Liver (tissue), 8 donors: ENCODE measurements at regions not wholly inside any gene's neighbourhood (a gene's known extent, or its start where the extent isn't known, plus 50 kb on each side); places are given as distances from the start of the nearest gene placed in this dataset.

ENCODE experiments used
- DNase-seq: peaks from one replicate; pipeline ENCODE4 v3.0.0-alpha.2; 2017; ENCODE audit warnings: low spot score
- H3K27ac ChIP-seq, 2 donors: one replicate each; pipeline ENCODE4 v1.7.0; 2013; ENCODE audit warnings: inconsistent platforms in 2 of 2, low read length in 2 of 2, control low read depth in 1 of 2, low read depth in 1 of 2, mild to moderate bottlenecking in 1 of 2
- H3K27me3 ChIP-seq, 4 donors: one replicate each; pipeline versions ENCODE4 v1.6.1 to v1.7.0; 2013; ENCODE audit warnings: low read length in 3 of 4, inconsistent platforms in 1 of 4, mild to moderate bottlenecking in 1 of 4, moderate library complexity in 1 of 4; ENCODE audit not compliant: control insufficient read depth in 4 of 4, insufficient read depth in 4 of 4
- H3K36me3 ChIP-seq, 4 donors: one replicate each; pipeline versions ENCODE4 v1.6.1 to v1.7.0; 2013; ENCODE audit warnings: low read length in 3 of 4, mild to moderate bottlenecking in 3 of 4, low read depth in 1 of 4, moderate library complexity in 1 of 4; ENCODE audit not compliant: control insufficient read depth in 4 of 4, insufficient read depth in 3 of 4
- H3K4me1 ChIP-seq, 4 donors: one replicate each; pipeline versions ENCODE4 v1.6.1 to v1.7.0; 2013; ENCODE audit warnings: low read length in 3 of 4, mild to moderate bottlenecking in 3 of 4, moderate library complexity in 1 of 4; ENCODE audit not compliant: control insufficient read depth in 4 of 4, insufficient read depth in 4 of 4
- H3K4me3 ChIP-seq, 3 donors: one replicate each; pipeline versions ENCODE4 v1.6.1 to v1.7.0; 2013; ENCODE audit warnings: low read length in 3 of 3, control low read depth in 1 of 3, low read depth in 1 of 3, mild to moderate bottlenecking in 1 of 3
- H3K9ac ChIP-seq, 2 donors: one replicate each; pipeline ENCODE4 v1.7.0; 2013; ENCODE audit warnings: low read length in 2 of 2, mild to moderate bottlenecking in 2 of 2, moderate library complexity in 2 of 2, control low read depth in 1 of 2, low read depth in 1 of 2
- H3K9me3 ChIP-seq, 4 donors: one replicate each; pipeline versions ENCODE4 v1.6.1 to v1.7.0; 2013; ENCODE audit warnings: low read length in 3 of 4; ENCODE audit not compliant: control insufficient read depth in 4 of 4
- ATF3 ChIP-seq: IDR thresholded peaks from 2 replicates; pipeline ENCODE4 v1.6.1; 2016; ENCODE audit warnings: antibody characterized with exemption
- CTCF ChIP-seq: fragments of 150-350 bp; IDR thresholded peaks from 2 replicates; pipeline ENCODE4 v1.5.1; 2017; ENCODE audit warnings: improper control_type of control experiment, low read depth, low read length; ENCODE audit not compliant: missing input control
- EGR1 ChIP-seq, 2 donors: IDR thresholded peaks; 2 replicates each; pipeline ENCODE4 v1.6.1; 2016 to 2018; ENCODE audit warnings: antibody characterized with exemption in 2 of 2, low read depth in 2 of 2
- FOXA1 ChIP-seq: IDR thresholded peaks from 2 replicates; pipeline ENCODE4 v1.6.1; 2016; ENCODE audit warnings: antibody characterized with exemption
- GABPA ChIP-seq, 2 donors: IDR thresholded peaks in 1 of 2; conservative IDR thresholded peaks in 1 of 2; 2 replicates each; pipeline ENCODE4 v1.6.1; 2016; ENCODE audit warnings: antibody characterized with exemption in 2 of 2, mild to moderate bottlenecking in 1 of 2, moderate library complexity in 1 of 2
- HNF4A ChIP-seq, 2 donors: conservative IDR thresholded peaks; 2 replicates each; pipeline ENCODE4 v1.6.1; 2016; ENCODE audit warnings: antibody characterized with exemption in 2 of 2, mild to moderate bottlenecking in 2 of 2
- HNF4G ChIP-seq: IDR thresholded peaks from 2 replicates; pipeline ENCODE4 v1.6.1; 2016; ENCODE audit warnings: antibody characterized with exemption
- MAX ChIP-seq: IDR thresholded peaks from 2 replicates; pipeline ENCODE4 v1.6.1; 2016; ENCODE audit warnings: antibody characterized with exemption
- NR2F2 ChIP-seq: IDR thresholded peaks from 2 replicates; pipeline ENCODE4 v1.6.1; 2016; ENCODE audit warnings: antibody characterized with exemption
- REST ChIP-seq: IDR thresholded peaks from 2 replicates; pipeline ENCODE4 v1.6.1; 2016; ENCODE audit warnings: antibody characterized with exemption, mild to moderate bottlenecking
- RXRA ChIP-seq, 2 donors: IDR thresholded peaks; 2 replicates each; pipeline ENCODE4 v1.6.1; 2017 to 2018; ENCODE audit warnings: antibody characterized with exemption in 2 of 2, mild to moderate bottlenecking in 1 of 2
- SP1 ChIP-seq: IDR thresholded peaks from 2 replicates; pipeline ENCODE4 v1.6.1; 2018; ENCODE audit warnings: antibody characterized with exemption, mild to moderate bottlenecking
- TAF1 ChIP-seq: conservative IDR thresholded peaks from 2 replicates; pipeline ENCODE4 v1.6.1; 2016; ENCODE audit warnings: antibody characterized with exemption, mild to moderate bottlenecking
- YY1 ChIP-seq: IDR thresholded peaks from 2 replicates; pipeline ENCODE4 v1.6.1; 2016; ENCODE audit warnings: antibody characterized with exemption, mild to moderate bottlenecking
- ZBTB33 ChIP-seq: IDR thresholded peaks from 2 replicates; pipeline ENCODE4 v1.6.1; 2016; ENCODE audit warnings: antibody characterized with exemption
- WGBS: extraction: QIAGEN DNeasy Blood & Tissue Kit; methylation state at CpG from one replicate; pipeline ENCODE4 v1.1.7; 2013; 5-methylcytosine and 5-hydroxymethylcytosine counted together
- donor health status: healthy.
- donor health status: healthy.
- donor health status: healthy.
- donor health status: healthy.
- donor health status: healthy.

- H3K4me1 ChIP-seq: no peaks in the 10 kb centered on the region
- H3K36me3 ChIP-seq: no peaks in the 10 kb centered on the region
- no peaks in the 10 kb centered on the region for H3K27me3 ChIP-seq
- H3K9me3 ChIP-seq: no peaks in the 10 kb centered on the region
- DNase-seq: no peak
- 72% methylated on average over 3 of the region's 3 CpGs for WGBS
- TF ChIP-seq HNF4G (no peak), GABPA (IDR thresholded peaks at IDR 0.05 in 1 of 2, conservative IDR thresholded peaks at IDR 0.05 in 1 of 2) (no peak), EGR1 (IDR thresholded peaks at IDR 0.05; ENCODE audit: low read depth in 2 of 2) (no peak), REST (no peak), ATF3 (no peak), TAF1 (no peak)
- H3K27ac ChIP-seq: no peak overlapping the region
- no peak overlapping the region for H3K9ac ChIP-seq
- H3K4me3 ChIP-seq: no peak overlapping the region
Observed at GRCh38 chr3:3586336-3586735, 212.9 kb upstream of the LRRN1 start.

GRCh38 chr3:3579658-3580057 is 219.6 kb upstream of the LRRN1 start:
- H3K9ac ChIP-seq: no peak overlapping the region
- WGBS: 93% methylated on average over 2 of the region's 2 CpGs
- H3K36me3 ChIP-seq: no peaks in the 10 kb centered on the region
- no peak overlapping the region for H3K4me3 ChIP-seq
- DNase-seq: no peak
- H3K9me3 ChIP-seq: no peaks in the 10 kb centered on the region
- no peak overlapping the region for H3K27ac ChIP-seq
- H3K4me1 ChIP-seq: no peaks in the 10 kb centered on the region
- no peak for TF ChIP-seq RXRA (IDR thresholded peaks at IDR 0.05)
- no peak for TF ChIP-seq YY1
- no peak for TF ChIP-seq MAX
- no peak for TF ChIP-seq HNF4G
- TF ChIP-seq TAF1: no peak
- no peak for TF ChIP-seq FOXA1
- no peak for TF ChIP-seq EGR1 (IDR thresholded peaks at IDR 0.05; ENCODE audit: low read depth in 2 of 2)
- no peak for TF ChIP-seq GABPA (IDR thresholded peaks at IDR 0.05 in 1 of 2, conservative IDR thresholded peaks at IDR 0.05 in 1 of 2)
- TF ChIP-seq ZBTB33: no peak
- no peak for TF ChIP-seq SP1
- no peak for TF ChIP-seq HNF4A (conservative IDR thresholded peaks at IDR 0.05)
- no peak for TF ChIP-seq CTCF
- TF ChIP-seq REST: no peak
- TF ChIP-seq NR2F2: no peak
- H3K27me3 ChIP-seq: peaks cover 0 to 2% (median 0%) of the 10 kb centered on the region in 4 donors
